GM10266 (cell line): ENCODE measurements at regions not wholly inside any gene's neighbourhood (a gene's known extent, or its start where the extent isn't known, plus 50 kb on each side); places are given as distances from the start of the nearest gene placed in this dataset.

Experiments
- DNase-seq: peaks from one replicate; pipeline ENCODE4 v3.0.0; 2012; ENCODE audit errors: extremely low spot score
- TF ChIP-seq, protein P1 (sequence below): IDR thresholded peaks from 2 replicates; pipeline ENCODE4 v1.5.1; 2012; ENCODE audit warnings: mild to moderate bottlenecking, low read depth; ENCODE audit not compliant: control insufficient read depth, insufficient read depth; ENCODE audit errors: missing control alignments

DNA sequence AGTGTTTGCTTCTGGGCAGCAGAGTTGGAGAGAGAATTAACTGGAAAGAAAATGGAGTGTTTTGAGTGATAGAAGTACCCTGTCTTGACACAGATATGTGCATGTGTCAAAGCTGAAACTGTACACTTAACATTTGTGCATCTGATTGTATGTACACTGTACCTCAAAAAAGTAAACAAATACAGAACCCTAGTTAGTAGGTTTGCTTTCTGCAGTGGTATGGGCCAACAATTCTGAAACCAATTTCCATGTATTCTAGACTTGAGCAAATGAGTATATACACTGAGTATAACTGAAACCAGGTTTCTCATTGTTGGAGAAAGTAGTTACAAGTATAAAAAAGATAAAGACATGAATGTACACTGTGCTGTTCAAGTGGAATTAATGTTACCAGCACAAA lies 52.4 kb downstream of the ELAPOR2 start:
- no peak for DNase-seq
- TF ChIP-seq, protein P1, sequence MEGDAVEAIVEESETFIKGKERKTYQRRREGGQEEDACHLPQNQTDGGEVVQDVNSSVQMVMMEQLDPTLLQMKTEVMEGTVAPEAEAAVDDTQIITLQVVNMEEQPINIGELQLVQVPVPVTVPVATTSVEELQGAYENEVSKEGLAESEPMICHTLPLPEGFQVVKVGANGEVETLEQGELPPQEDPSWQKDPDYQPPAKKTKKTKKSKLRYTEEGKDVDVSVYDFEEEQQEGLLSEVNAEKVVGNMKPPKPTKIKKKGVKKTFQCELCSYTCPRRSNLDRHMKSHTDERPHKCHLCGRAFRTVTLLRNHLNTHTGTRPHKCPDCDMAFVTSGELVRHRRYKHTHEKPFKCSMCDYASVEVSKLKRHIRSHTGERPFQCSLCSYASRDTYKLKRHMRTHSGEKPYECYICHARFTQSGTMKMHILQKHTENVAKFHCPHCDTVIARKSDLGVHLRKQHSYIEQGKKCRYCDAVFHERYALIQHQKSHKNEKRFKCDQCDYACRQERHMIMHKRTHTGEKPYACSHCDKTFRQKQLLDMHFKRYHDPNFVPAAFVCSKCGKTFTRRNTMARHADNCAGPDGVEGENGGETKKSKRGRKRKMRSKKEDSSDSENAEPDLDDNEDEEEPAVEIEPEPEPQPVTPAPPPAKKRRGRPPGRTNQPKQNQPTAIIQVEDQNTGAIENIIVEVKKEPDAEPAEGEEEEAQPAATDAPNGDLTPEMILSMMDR, result no peak

DNA sequence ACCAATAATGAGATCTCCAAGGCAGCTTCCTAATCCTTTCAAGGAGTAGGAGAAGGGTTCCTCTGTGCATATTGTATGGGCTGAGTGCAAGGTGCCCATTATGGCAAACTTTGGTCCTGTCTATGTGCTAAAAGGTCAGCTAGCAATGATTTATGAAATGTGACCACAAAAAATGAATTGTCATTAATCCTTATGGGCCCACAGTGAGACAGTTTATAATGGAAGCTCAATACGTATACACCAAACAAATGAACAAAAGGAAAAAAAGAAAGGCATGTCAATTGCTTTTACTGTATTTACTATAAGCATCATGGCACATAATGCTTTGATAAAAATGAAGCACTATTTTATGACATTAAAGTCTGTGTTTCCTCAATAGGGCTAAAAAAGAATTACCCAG lies 54.5 kb downstream of the ELAPOR2 start:
- no peak for DNase-seq
- TF ChIP-seq, protein P1, result no peak

DNA sequence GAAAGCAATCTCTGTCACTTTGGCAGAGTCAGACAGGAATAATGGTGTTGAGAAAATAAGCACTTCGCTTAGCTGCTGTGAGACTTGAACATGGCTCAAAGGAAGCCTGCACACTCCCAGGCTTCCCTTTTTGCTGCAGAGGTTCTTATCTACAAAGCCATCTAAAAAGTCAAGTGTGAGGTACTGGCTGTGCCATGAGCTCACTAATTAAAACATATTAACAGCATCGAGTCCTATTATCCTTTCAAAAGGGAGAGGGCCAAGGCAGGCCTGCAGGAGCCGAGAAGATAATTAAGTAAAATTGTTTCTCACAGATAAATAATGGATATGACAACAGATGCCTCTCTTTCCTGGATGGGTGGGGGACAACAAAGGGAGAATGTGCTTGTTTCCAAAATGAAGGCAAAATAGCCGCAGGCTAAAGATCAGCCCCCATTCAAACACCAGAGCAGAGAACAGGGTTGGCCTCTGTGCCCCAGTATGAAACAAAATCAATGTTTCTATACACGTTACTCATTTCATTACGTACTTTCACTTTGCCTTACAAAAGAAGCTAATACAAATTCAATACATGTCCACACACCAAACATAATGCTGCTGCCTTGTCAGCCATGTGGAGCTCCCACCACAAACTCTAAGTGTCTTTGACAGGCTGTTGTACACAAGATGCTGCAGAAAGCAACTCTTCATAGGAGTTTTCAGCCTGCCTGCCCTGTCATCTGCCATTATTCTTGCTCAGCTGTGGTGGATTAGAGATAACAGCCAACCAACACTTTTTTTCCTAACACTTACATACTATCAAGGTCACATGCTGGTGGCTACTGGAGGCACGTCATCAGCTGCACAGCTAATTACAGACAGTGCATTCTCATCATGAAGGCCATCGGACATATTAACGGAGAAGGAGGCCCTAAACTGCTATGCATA lies 55.3 kb downstream of the ELAPOR2 start:
- TF ChIP-seq, protein P1, result no peak
- DNase-seq, result no peak

DNA sequence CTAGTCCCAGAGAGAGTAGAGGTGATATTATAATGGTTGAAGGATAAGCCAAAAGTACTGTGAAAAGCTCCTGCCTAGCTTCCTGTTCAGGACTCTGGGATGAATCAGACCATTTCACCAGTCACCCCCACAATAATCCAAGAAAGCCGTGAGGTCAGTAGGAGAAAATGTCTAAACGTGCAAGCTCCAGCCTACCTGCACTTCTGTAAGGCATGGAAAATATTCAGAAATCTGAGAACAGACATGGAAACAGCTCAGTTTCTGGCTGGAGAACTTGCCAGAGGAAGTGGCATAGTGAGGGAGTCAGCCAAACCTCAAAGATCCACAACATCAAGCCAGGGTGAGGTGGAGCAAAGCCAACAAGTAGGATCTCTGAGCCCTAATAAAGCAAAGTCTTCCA lies 58.2 kb downstream of the ELAPOR2 start:
- DNase-seq, result no peak

DNA sequence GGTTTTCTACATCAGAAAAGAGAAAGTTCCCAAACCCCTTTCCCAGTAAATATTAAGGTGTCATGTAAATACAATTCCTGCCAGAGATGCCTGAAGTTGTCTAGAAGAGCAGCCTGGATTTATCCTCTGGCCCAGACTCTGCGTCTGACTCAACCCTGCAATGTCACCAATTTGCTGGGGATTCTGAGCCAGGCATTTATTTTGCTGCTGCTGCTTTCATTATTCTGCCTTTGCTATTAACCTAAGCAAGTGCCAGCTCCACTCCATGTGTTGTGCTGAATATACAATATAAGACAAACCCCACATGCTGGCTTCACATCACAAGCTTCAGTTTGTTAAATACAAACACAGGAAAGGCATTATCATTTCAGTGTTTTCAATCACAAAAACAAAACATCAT lies 59.1 kb downstream of the ELAPOR2 start:
- TF ChIP-seq, protein P1, result no peak
- no peak for DNase-seq

More for the DNA sequence above, 58.2 kb downstream of the ELAPOR2 start:
- TF ChIP-seq, protein P1, result no peak

DNA sequence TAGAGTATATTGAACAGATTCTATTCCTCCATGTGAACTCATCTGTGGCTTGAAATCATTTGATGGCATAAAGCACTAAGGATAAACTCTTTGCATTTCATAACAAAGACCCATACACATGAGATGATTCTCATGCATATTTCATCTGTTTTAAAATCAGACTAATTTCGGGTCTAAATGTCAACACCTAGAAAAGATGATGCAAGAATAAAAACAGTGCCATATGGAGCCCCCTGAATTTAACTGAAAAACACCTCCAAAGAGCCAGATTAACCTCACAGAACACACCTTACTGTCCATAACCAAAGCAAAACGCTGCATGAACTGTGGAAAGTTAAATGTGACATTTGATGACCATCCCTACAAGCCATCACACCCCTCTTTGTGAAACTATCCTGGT lies 59.7 kb downstream of the ELAPOR2 start:
- DNase-seq, result no peak
- TF ChIP-seq, protein P1, result no peak

DNA sequence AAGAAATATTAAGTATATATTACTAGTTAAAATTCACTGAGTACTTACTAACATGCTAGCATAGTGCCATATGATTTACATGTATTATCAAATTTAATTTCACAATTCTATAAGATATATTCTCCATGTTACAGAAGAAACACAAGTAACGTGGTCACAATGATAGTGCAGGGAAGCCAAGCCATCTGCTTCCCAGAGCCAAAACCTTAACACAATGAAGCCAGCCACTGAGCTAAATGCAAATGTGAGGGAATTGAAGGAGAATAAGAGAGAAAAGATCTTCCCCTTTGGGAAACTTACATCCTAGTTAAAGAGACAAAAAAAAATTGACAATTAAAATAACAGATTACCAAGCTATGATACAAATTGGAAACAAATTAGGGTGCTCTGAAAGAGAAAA lies 63.6 kb downstream of the ELAPOR2 start:
- TF ChIP-seq, protein P1, result no peak
- DNase-seq, result no peak
